C4-2B (cell line): ENCODE measurements at regions not wholly inside any gene's neighbourhood (a gene's known extent, or its start where the extent isn't known, plus 50 kb on each side); places are given as distances from the start of the nearest gene placed in this dataset.

Experiments
- H3K27ac ChIP-seq: fragments of 450-650 bp; 2 replicates; pipeline ENCODE4 v1.5.1; 2017
- CTCF ChIP-seq: fragments of 450-650 bp; conservative IDR thresholded peaks from 2 replicates; pipeline ENCODE4 v1.5.1; 2017; ENCODE audit warnings: mild to moderate bottlenecking
- ZFX ChIP-seq: fragments of 450-650 bp; IDR thresholded peaks from 2 replicates; pipeline ENCODE4 v1.6.1; 2017

GRCh38 chr2:7812231-7812995, 869.4 kb upstream of the ID2 start:
- no peak for TF ChIP-seq ZFX
- no peak for TF ChIP-seq CTCF
- H3K27ac ChIP-seq = no peak overlapping the region

DNA sequence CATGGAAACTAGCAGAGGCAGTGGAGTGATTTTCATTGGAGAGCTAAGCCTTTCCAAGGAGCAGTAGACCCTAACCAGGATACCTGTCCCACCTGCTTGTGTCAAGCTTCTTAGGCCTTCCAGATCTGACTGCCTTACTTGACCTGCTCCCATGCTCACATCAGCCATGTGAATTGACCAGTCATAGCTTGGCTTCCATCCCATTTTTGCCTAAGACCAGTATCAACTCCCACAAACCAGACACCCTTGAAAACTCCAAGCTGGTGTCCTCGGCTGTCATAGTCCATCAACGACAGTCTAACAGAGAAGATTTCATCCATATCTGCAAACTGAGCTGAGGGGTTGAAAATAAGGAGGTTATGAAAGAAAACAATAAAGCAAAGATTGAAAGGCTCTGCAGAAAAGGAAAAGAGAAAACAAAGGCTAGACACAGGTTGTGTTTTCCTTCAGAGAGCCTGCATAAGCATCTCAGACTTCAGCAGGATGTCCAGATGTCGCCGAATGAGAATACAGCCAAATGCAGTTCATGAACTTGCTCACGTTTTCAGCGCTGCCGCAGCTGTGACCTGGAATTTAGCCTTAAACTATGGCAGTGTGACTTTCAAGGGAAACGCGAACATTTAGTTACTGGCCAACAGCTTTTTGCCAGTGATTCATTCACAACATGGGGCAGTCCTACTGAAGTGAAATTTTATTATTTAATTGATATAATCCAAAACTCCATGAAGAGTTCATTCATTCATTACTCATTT, 868.1 kb upstream of the ID2 start:
- TF ChIP-seq ZFX = no peak
- no peak for TF ChIP-seq CTCF
- H3K27ac ChIP-seq = no peak overlapping the region

- no peak overlapping the region for H3K27ac ChIP-seq
- no peak for TF ChIP-seq CTCF
- TF ChIP-seq ZFX = no peak
Measured at GRCh38 chr2:7815726-7816125, 866.1 kb upstream of the ID2 start.

DNA sequence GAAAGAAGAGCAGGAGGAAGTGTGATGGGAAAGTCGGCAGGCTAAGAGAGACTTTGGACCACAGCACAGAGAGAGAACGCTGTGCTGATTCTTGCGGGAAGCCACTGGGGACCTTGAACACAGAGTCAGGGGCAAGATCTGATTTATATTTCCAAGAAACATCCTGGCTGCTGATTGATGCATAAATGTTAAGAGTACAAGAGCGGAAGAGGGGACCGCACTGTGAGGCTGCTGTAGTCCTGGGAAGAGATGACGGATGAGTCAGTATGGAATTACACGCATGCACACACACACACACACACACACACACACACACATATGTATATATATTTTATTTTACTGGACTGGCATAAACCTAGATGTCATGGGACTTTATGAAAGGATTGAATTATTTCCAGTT, 865.6 kb upstream of the ID2 start:
- TF ChIP-seq ZFX (no peak), CTCF (no peak)
- H3K27ac ChIP-seq = no peak overlapping the region

DNA sequence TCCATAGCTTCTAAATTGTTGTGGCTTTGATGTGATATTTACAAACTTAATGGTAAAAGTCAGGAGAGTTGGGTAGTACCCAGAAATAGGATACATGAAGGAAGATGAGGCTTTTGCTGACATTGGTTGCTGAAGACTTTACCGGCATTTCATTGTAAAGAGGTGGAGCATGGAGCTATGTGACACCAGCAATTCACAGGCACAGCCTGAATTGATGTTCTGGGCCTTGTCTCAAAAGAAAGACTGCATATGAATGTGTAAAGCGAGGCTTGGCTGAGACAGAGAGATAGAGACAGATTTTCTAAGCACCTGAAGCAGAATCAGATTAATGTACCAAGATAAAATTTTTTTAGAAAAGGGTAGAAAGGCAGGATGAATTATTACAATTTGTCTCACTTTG, 864.9 kb upstream of the ID2 start:
- TF ChIP-seq CTCF (no peak), ZFX (no peak)
- no peak overlapping the region for H3K27ac ChIP-seq

DNA sequence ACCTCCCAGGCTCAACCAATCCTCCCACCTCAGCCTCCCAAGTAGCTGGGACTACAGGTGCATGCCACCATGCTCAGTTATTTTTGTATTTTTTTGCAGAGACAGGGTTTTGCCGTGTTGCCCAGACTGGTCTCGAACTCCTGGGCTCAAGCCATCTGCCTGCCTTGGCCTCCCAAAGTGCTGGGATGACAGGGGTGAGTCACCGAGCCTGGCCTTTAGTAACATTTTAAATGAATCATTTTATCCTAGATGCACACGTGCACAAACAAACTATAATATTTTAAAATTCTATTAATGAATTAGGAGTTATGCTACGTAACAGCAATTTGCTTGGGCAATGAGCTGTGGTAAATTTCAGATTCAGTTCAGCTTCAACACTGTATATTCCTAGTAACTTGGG, 862.5 kb upstream of the ID2 start:
- H3K27ac ChIP-seq = no peak overlapping the region
- TF ChIP-seq ZFX = no peak
- no peak for TF ChIP-seq CTCF

DNA sequence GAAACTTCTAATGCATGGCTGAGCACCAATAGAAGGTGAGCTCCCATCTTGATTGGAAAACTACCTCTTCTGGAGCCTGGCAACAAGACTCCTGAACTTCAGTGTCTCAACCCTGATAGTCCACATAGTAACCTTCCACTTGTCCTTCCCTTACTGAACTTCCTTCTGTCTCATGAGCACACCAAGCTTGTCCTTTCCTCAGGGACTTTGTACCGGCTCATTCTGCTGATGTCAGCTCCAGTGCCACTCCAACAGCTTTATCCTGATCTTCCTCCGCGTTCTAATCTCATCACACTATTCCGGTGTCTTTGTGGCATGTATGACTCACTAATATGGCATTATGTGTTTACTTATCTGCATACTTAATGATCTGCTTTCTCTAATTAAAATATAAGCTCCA, 862.0 kb upstream of the ID2 start:
- TF ChIP-seq CTCF = no peak
- no peak for TF ChIP-seq ZFX
- no peak overlapping the region for H3K27ac ChIP-seq
